ENCODE measurements at regions not wholly inside any gene's neighbourhood (a gene's known extent, or its start where the extent isn't known, plus 50 kb on each side); places are given as distances from the start of the nearest gene placed in this dataset.
"Not testable (repeated sequence)": the region's sequence is repeated elsewhere in the genome, so short reads cannot be mapped to it uniquely, and the experiment has no call there.

GRCh38 chr21:41620982-41621381 lies 113.0 kb upstream of the TMPRSS2 start:
- H3K4me3 ChIP-seq = no peak overlapping the region
- H3K27ac ChIP-seq = peak overlapping the region in 11 of 21 experiments; percentile 26 to 74 (median 62)

- peak overlapping the region in 3 of 21 experiments; percentile 4 to 48 (median 46) for H3K27ac ChIP-seq
These were observed 112.6 kb upstream of the TMPRSS2 start for GRCh38 chr21:41620541-41620940.

GRCh38 chr21:41616031-41616591 lies 108.2 kb upstream of the TMPRSS2 start:
- H3K4me3 ChIP-seq = no peak overlapping the region
- peak overlapping the region in 19 of 21 experiments; percentile 6 to 91 (median 65) for H3K27ac ChIP-seq

More at GRCh38 chr21:41620541-41620940, 112.6 kb upstream of the TMPRSS2 start:
- H3K4me3 ChIP-seq = no peak overlapping the region

GRCh38 chr21:41615613-41616012 lies 107.7 kb upstream of the TMPRSS2 start:
- Histone ChIP-seq H3K27ac (peak overlapping the region in 16 of 21 experiments; percentile 41 to 91 (median 68)), H3K4me3 (no peak overlapping the region)

GRCh38 chr21:41614511-41614910 lies 106.6 kb upstream of the TMPRSS2 start:
- peak overlapping the region in 7 of 21 experiments; percentile 7 to 88 (median 40) for H3K27ac ChIP-seq
- no peak overlapping the region for H3K4me3 ChIP-seq

GRCh38 chr21:41613533-41613909 lies 105.6 kb upstream of the TMPRSS2 start:
- Histone ChIP-seq H3K4me3 (no peak overlapping the region), H3K27ac (peak overlapping the region in 15 of 21 experiments; percentile 22 to 88 (median 74))

GRCh38 chr21:41612674-41613532 lies 104.9 kb upstream of the TMPRSS2 start:
- Histone ChIP-seq H3K4me3 (no peak overlapping the region), H3K27ac (peak overlapping the region in 19 of 21 experiments; percentile 35 to 88 (median 72))

GRCh38 chr21:41611966-41612606 lies 104.1 kb upstream of the TMPRSS2 start:
- Histone ChIP-seq H3K27ac (peak overlapping the region in 19 of 21 experiments; percentile 35 to 88 (median 72)), H3K4me3 (no peak overlapping the region)

GRCh38 chr21:41611441-41611840 lies 103.5 kb upstream of the TMPRSS2 start:
- no peak overlapping the region for H3K27ac ChIP-seq
- H3K4me3 ChIP-seq = no peak overlapping the region

GRCh38 chr21:41610840-41611115 lies 102.8 kb upstream of the TMPRSS2 start:
- not testable (repeated sequence) for H3K27ac ChIP-seq, H3K4me3 ChIP-seq

- Histone ChIP-seq H3K27ac (no peak overlapping the region), H3K4me3 (no peak overlapping the region)
These were observed 102.3 kb upstream of the TMPRSS2 start for GRCh38 chr21:41610042-41610839.

GRCh38 chr21:41606706-41607105 lies 98.7 kb upstream of the TMPRSS2 start:
- Histone ChIP-seq H3K4me3 (no peak overlapping the region), H3K27ac (no peak overlapping the region)

GRCh38 chr21:41605934-41606285 lies 98.0 kb upstream of the TMPRSS2 start:
- no peak overlapping the region for H3K4me3 ChIP-seq
- peak overlapping the region in 1 of 21 experiments; percentile 30 for H3K27ac ChIP-seq

GRCh38 chr21:41605178-41605933 lies 97.4 kb upstream of the TMPRSS2 start:
- Histone ChIP-seq H3K27ac (peak overlapping the region in 1 of 21 experiments; percentile 30), H3K4me3 (no peak overlapping the region)

GRCh38 chr21:41604583-41605041 lies 96.7 kb upstream of the TMPRSS2 start:
- no peak overlapping the region for H3K4me3 ChIP-seq
- H3K27ac ChIP-seq = no peak overlapping the region

- no peak overlapping the region for H3K4me3 ChIP-seq
- H3K27ac ChIP-seq = no peak overlapping the region
These were observed 95.5 kb upstream of the TMPRSS2 start for GRCh38 chr21:41603476-41603875.

- H3K27ac ChIP-seq = no peak overlapping the region
- no peak overlapping the region for H3K4me3 ChIP-seq
These were observed 94.6 kb upstream of the TMPRSS2 start for GRCh38 chr21:41602531-41602930.

GRCh38 chr21:41601573-41602368 lies 93.8 kb upstream of the TMPRSS2 start:
- Histone ChIP-seq H3K4me3 (no peak overlapping the region), H3K27ac (peak overlapping the region in 1 of 21 experiments; percentile 22)

Measured in skin epidermis (tissue), 12 donors.